Sigmoid colon (tissue), 6 donors: ENCODE measurements at regions not wholly inside any gene's neighbourhood (a gene's known extent, or its start where the extent isn't known, plus 50 kb on each side); places are given as distances from the start of the nearest gene placed in this dataset.

Source experiments
- DNase-seq: peaks from one replicate; pipeline ENCODE4 v3.0.0-alpha.2; 2019
- H3K27ac ChIP-seq, 4 donors: fragments of 200-600 bp; sonication (generic); one replicate each; pipeline ENCODE4 v1.5.1; 2016 to 2019; ENCODE audit warnings: mild to moderate bottlenecking in 1 of 4
- H3K27me3 ChIP-seq, 3 donors: fragments of 200-600 bp; sonication (generic); one replicate each; pipeline ENCODE4 v1.5.1; 2019; ENCODE audit warnings: mild to moderate bottlenecking in 1 of 3
- H3K36me3 ChIP-seq, 4 donors: fragments of 200-600 bp; sonication (generic); one replicate each; pipeline ENCODE4 v1.5.1; 2016 to 2019
- H3K4me1 ChIP-seq, 4 donors: fragments of 200-600 bp; sonication (generic); one replicate each; pipeline ENCODE4 v1.5.1; 2017 to 2019
- H3K4me3 ChIP-seq, 4 donors: fragments of 200-600 bp; sonication (generic); one replicate each; pipeline ENCODE4 v1.5.1; 2017 to 2019; ENCODE audit warnings: mild to moderate bottlenecking in 2 of 4, moderate library complexity in 1 of 4
- H3K9me3 ChIP-seq, 4 donors: fragments of 200-600 bp in 3 of 4; sonication (generic) in 3 of 4; one replicate each; pipeline versions ENCODE4 v1.5.1 to v1.6.1; 2013 to 2019
- CTCF ChIP-seq, 4 experiments: fragments of 450-650 bp in 3 of 4; fragments of 200-600 bp in 1 of 4; IDR thresholded peaks; one replicate each; pipeline ENCODE4 v1.5.1; 2016 to 2019; ENCODE audit warnings: antibody characterized with exemption in 4 of 4, mild to moderate bottlenecking in 3 of 4, moderate library complexity in 2 of 4
- EP300 ChIP-seq, 4 donors: sonication (generic); formaldehyde crosslinking; IDR thresholded peaks; one replicate each; pipeline ENCODE4 v1.6.1; 2017; ENCODE audit warnings: antibody characterized with exemption in 4 of 4
- POLR2A ChIP-seq, 2 donors: fragments of 450-650 bp; IDR thresholded peaks; one replicate each; pipeline ENCODE4 v1.6.1; 2016; ENCODE audit warnings: antibody characterized with exemption in 2 of 2, mild to moderate bottlenecking in 2 of 2, moderate library complexity in 2 of 2
- POLR2AphosphoS5 ChIP-seq, 4 donors: sonication (generic); formaldehyde crosslinking; IDR thresholded peaks; one replicate each; pipeline ENCODE4 v1.6.1; 2017; ENCODE audit warnings: antibody characterized with exemption in 4 of 4
- WGBS, 2 donors: extraction: QIAGEN DNeasy Blood & Tissue Kit; methylation state at CpG; one replicate each; pipeline ENCODE4 v1.1.7; 2013; 5-methylcytosine and 5-hydroxymethylcytosine counted together
- intact Hi-C: fragments of 100-400 bp; cut with DNase I; formaldehyde crosslinking; loops from one replicate; pipeline ENCODE4 v1.15.1; 2023
- donor health status: healthy with polysubstance abuse.
- donor health status: healthy.

- H3K27ac ChIP-seq, result no peak overlapping the region
- peaks cover 0 to 40% (median 21%) of the 10 kb centered on the region in 4 donors for H3K4me1 ChIP-seq
- WGBS, 2 donors, result 53 to 59% methylated on average over 2 of the region's 2 CpGs
- no peak overlapping the region for H3K4me3 ChIP-seq
- H3K27me3 ChIP-seq, result no peaks in the 10 kb centered on the region
- no peaks in the 10 kb centered on the region for H3K36me3 ChIP-seq
- intact Hi-C loops, result no loop called here
- H3K9me3 ChIP-seq, result no peaks in the 10 kb centered on the region
- TF ChIP-seq POLR2AphosphoS5 (IDR thresholded peaks at IDR 0.05), result no peak
- no peak for TF ChIP-seq CTCF (IDR thresholded peaks at IDR 0.05)
- TF ChIP-seq EP300 (IDR thresholded peaks at IDR 0.05), result no peak
- TF ChIP-seq POLR2A (IDR thresholded peaks at IDR 0.05), result no peak
- DNase-seq, result no peak
These were observed 121.5 kb downstream of the CCDC34 start for GRCh38 chr11:27241311-27242122.

GRCh38 chr11:27239305-27239942, 123.6 kb downstream of the CCDC34 start:
- no peaks in the 10 kb centered on the region for H3K9me3 ChIP-seq
- WGBS, 2 donors, result 64% methylated on average over 7 of the region's 7 CpGs
- H3K4me1 ChIP-seq, result peaks cover 0 to 58% (median 30%) of the 10 kb centered on the region in 4 donors
- no peak overlapping the region for H3K4me3 ChIP-seq
- intact Hi-C loops, result loop anchor here (5.0 kb wide), 1 partner anchor 37 kb away; no protein-coding TSS in a partner anchor
- no peaks in the 10 kb centered on the region for H3K36me3 ChIP-seq
- H3K27me3 ChIP-seq, result no peaks in the 10 kb centered on the region
- no peak overlapping the region for H3K27ac ChIP-seq
- TF ChIP-seq EP300 (IDR thresholded peaks at IDR 0.05) (no peak), CTCF (IDR thresholded peaks at IDR 0.05) (no peak), POLR2AphosphoS5 (IDR thresholded peaks at IDR 0.05) (no peak), POLR2A (IDR thresholded peaks at IDR 0.05) (no peak)
- no peak for DNase-seq

DNA sequence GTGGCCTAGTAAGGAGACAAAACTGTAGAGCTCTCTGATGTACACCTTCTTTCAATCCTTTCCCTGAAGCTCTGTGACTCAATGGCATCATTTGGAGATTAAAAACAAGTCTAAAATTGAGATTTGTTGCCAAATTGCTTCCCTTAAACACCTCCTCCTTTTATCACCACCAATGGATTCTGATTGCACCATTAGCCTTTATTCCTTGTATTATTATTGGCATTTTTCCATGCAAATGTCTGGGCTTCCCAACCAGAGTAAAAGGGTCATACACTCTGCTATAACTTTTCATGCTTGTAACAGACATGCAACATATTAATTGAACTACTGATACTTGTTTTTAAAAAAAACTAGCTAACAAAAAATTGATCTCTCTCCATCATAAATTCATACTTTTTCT, 124.2 kb downstream of the CCDC34 start:
- Histone ChIP-seq H3K36me3 (no peaks in the 10 kb centered on the region), H3K9me3 (no peaks in the 10 kb centered on the region), H3K4me3 (no peak overlapping the region), H3K4me1 (peaks cover 0 to 64% (median 36%) of the 10 kb centered on the region in 4 donors), H3K27me3 (no peaks in the 10 kb centered on the region), H3K27ac (no peak overlapping the region)
- no peak for TF ChIP-seq POLR2AphosphoS5 (IDR thresholded peaks at IDR 0.05)
- TF ChIP-seq EP300 (IDR thresholded peaks at IDR 0.05), result no peak
- no peak for TF ChIP-seq CTCF (IDR thresholded peaks at IDR 0.05)
- no peak for TF ChIP-seq POLR2A (IDR thresholded peaks at IDR 0.05)
- DNase-seq, result no peak
- intact Hi-C loops, result loop anchor here (5.0 kb wide), 1 partner anchor 37 kb away; no protein-coding TSS in a partner anchor

DNA sequence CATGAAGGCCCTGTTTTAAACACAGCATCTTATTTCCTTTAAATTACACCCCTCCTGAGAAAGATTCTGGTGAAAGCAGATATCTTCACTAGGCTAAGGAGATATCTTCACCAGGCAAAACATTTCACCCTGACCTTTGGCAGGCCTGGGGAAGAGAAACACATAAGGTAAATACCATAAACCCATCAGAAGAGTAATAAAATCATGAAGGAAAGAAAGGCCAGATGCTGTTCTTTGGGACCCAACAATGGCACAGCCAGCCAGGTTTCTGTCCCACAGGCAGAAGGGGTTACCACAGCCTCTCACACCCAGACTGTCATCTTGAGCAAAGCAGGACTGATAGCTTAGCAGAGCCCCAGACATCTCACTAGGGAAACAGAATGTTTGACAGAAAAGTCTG, 125.4 kb downstream of the CCDC34 start:
- peak; percentile 68 for DNase-seq
- H3K27me3 ChIP-seq, result no peaks in the 10 kb centered on the region
- no peaks in the 10 kb centered on the region for H3K36me3 ChIP-seq
- intact Hi-C loops, result loop anchor here (5.0 kb wide), 1 partner anchor 35 kb away; no protein-coding TSS in a partner anchor
- no peak overlapping the region for H3K4me3 ChIP-seq
- H3K9me3 ChIP-seq, result no peaks in the 10 kb centered on the region
- peak overlapping the region in 3 of 4 donors; percentile 60 to 70 (median 61) for H3K27ac ChIP-seq
- TF ChIP-seq CTCF (IDR thresholded peaks at IDR 0.05), result no peak
- TF ChIP-seq POLR2AphosphoS5 (IDR thresholded peaks at IDR 0.05), result peak; percentile 63 to 94 (median 87)
- peak in 3 of 4 donors; percentile 30 to 84 (median 66) for TF ChIP-seq EP300 (IDR thresholded peaks at IDR 0.05)
- H3K4me1 ChIP-seq, result peaks cover 0 to 68% (median 42%) of the 10 kb centered on the region in 4 donors
